Mucosa of descending colon (tissue), 3 donors: ENCODE measurements at regions not wholly inside any gene's neighbourhood (a gene's known extent, or its start where the extent isn't known, plus 50 kb on each side); places are given as distances from the start of the nearest gene placed in this dataset.
"Not testable (repeated sequence)": the region's sequence is repeated elsewhere in the genome, so short reads cannot be mapped to it uniquely, and the experiment has no call there.

Experiments
- ATAC-seq: fragments of 200-7000 bp; cut with Tn5 transposase; one replicate; pipeline ENCODE4 v1.9.1; 2020; ENCODE audit warnings: mild to moderate bottlenecking, moderate library complexity
- DNase-seq, 3 donors: peaks; one replicate each; pipeline ENCODE4 v3.0.0-alpha.2; 2020
- H3K36me3 ChIP-seq: fragments of 200-600 bp; one replicate; pipeline ENCODE4 v1.8.0; 2021; ENCODE audit warnings: low read depth, mild to moderate bottlenecking
- H3K4me1 ChIP-seq: fragments of 200-600 bp; one replicate; pipeline ENCODE4 v1.8.0; 2021; ENCODE audit warnings: low read depth, mild to moderate bottlenecking
- H3K4me3 ChIP-seq: fragments of 200-600 bp; one replicate; pipeline ENCODE4 v1.8.0; 2021; ENCODE audit warnings: mild to moderate bottlenecking
- H3K9me3 ChIP-seq: fragments of 200-600 bp; one replicate; pipeline ENCODE4 v1.8.0; 2021; ENCODE audit warnings: mild to moderate bottlenecking
- CTCF ChIP-seq: fragments of 200-600 bp; IDR thresholded peaks from one replicate; pipeline ENCODE4 v1.8.0; 2022; ENCODE audit warnings: antibody characterized with exemption, mild to moderate bottlenecking
- intact Hi-C, 2 donors: fragments of 100-400 bp; cut with DNase I in 1 of 2; cut with micrococcal nuclease in 1 of 2; formaldehyde crosslinking; loops; one replicate each; pipeline versions ENCODE4 v1.11.0 to v1.11.1; 2022; cut with DNase I, micrococcal nuclease
- donor health status: DM: no; HTN: no; CAD: no; lungs with moderate emphysema.
- donor health status: DM: no; HTN: no; CAD: no.
- donor health status: DM: no; HTN: yes; CAD: no.

- Histone ChIP-seq H3K4me1 (no peaks in the 10 kb centered on the region), H3K36me3 (no peaks in the 10 kb centered on the region), H3K9me3 (no peaks in the 10 kb centered on the region), H3K4me3 (no peak overlapping the region)
- intact Hi-C loops, result no loop called here
- ATAC-seq, result peak; percentile 23
- DNase-seq, result peak in 1 of 3 donors; percentile 4
- no peak for TF ChIP-seq CTCF
These were observed 373.7 kb downstream of the SRGAP2C start for GRCh38 chr1:121558514-121558913.

- H3K4me1 ChIP-seq, result no peaks in the 10 kb centered on the region
- no peaks in the 10 kb centered on the region for H3K36me3 ChIP-seq
- no peaks in the 10 kb centered on the region for H3K9me3 ChIP-seq
- H3K4me3 ChIP-seq, result no peak overlapping the region
- intact Hi-C loops, result no loop called here
- no peak for ATAC-seq
- TF ChIP-seq CTCF, result no peak
- DNase-seq, result no peak
These were observed 381.6 kb downstream of the SRGAP2C start for GRCh38 chr1:121566346-121566745.

GRCh38 chr1:121569428-121569827 lies 384.7 kb downstream of the SRGAP2C start:
- no peak for TF ChIP-seq CTCF
- intact Hi-C loops, result no loop called here
- ATAC-seq (no peak), DNase-seq (no peak)
- Histone ChIP-seq H3K4me3 (no peak overlapping the region), H3K9me3 (no peaks in the 10 kb centered on the region), H3K36me3 (no peaks in the 10 kb centered on the region), H3K4me1 (no peaks in the 10 kb centered on the region)

- H3K36me3 ChIP-seq, intact Hi-C loops, H3K4me3 ChIP-seq, ATAC-seq, H3K4me1 ChIP-seq, H3K9me3 ChIP-seq: not testable (repeated sequence)
- peak in 1 of 3 donors; percentile 29 for DNase-seq
These were observed 389.2 kb downstream of the SRGAP2C start for GRCh38 chr1:121573881-121574504.

GRCh38 chr1:121574505-121574899 lies 389.7 kb downstream of the SRGAP2C start:
- DNase-seq, ATAC-seq, H3K9me3 ChIP-seq, H3K4me3 ChIP-seq, intact Hi-C loops, H3K36me3 ChIP-seq, H3K4me1 ChIP-seq: not testable (repeated sequence)

- ATAC-seq, intact Hi-C loops, DNase-seq, H3K4me3 ChIP-seq, H3K36me3 ChIP-seq, H3K9me3 ChIP-seq, H3K4me1 ChIP-seq: not testable (repeated sequence)
These were observed 398.1 kb downstream of the SRGAP2C start for GRCh38 chr1:121582898-121583297.

- peaks cover 2% of the 10 kb centered on the region for H3K9me3 ChIP-seq
- DNase-seq (peak; percentile 48 to 57 (median 51)), ATAC-seq (peak; percentile 77)
- TF ChIP-seq CTCF, result no peak
- intact Hi-C loops, result no loop called here
- peaks cover 4% of the 10 kb centered on the region for H3K4me1 ChIP-seq
- no peak overlapping the region for H3K4me3 ChIP-seq
- no peaks in the 10 kb centered on the region for H3K36me3 ChIP-seq
These were observed 401.8 kb downstream of the SRGAP2C start for GRCh38 chr1:121586369-121587229.
